C4-2B (cell line): ENCODE measurements at regions not wholly inside any gene's neighbourhood (a gene's known extent, or its start where the extent isn't known, plus 50 kb on each side); places are given as distances from the start of the nearest gene placed in this dataset.

Experiments
- CTCF ChIP-seq: fragments of 450-650 bp; conservative IDR thresholded peaks from 2 replicates; pipeline ENCODE4 v1.5.1; 2017; ENCODE audit warnings: mild to moderate bottlenecking
- ZFX ChIP-seq: fragments of 450-650 bp; IDR thresholded peaks from 2 replicates; pipeline ENCODE4 v1.6.1; 2017

GRCh38 chr7:372932-373791 lies 83.2 kb downstream of the FOXL3 start:
- no peak for TF ChIP-seq CTCF
- TF ChIP-seq ZFX = no peak
